CD14-positive monocyte (primary cell): ENCODE measurements at regions not wholly inside any gene's neighbourhood (a gene's known extent, or its start where the extent isn't known, plus 50 kb on each side); places are given as distances from the start of the nearest gene placed in this dataset.

Experiments
- DNase-seq, 3 donors: peaks; one replicate each; pipeline ENCODE4 v3.0.0-alpha.2; 2011 to 2022
- H2AFZ ChIP-seq: 2 replicates; pipeline ENCODE4 v1.6.0; 2012; ENCODE audit warnings: mild to moderate bottlenecking, low read depth, low read length, inconsistent platforms; ENCODE audit not compliant: insufficient read depth, poor library complexity, severe bottlenecking
- H3K27ac ChIP-seq, 2 donors: 1 replicate in 1 of 2; 2 replicates in 1 of 2; pipeline ENCODE4 v1.5.1; 2012 to 2013; ENCODE audit warnings: low read length in 2 of 2, control low read depth in 1 of 2, inconsistent platforms in 1 of 2, low read depth in 1 of 2, mild to moderate bottlenecking in 1 of 2
- H3K27me3 ChIP-seq, 2 donors: one replicate each; pipeline versions ENCODE4 v1.6.0 to v1.6.1; 2011 to 2013; ENCODE audit warnings: low read length in 2 of 2; ENCODE audit not compliant: control insufficient read depth in 2 of 2, insufficient read depth in 2 of 2
- H3K36me3 ChIP-seq, 2 donors: replicated peaks in 1 of 2; 1 replicate in 1 of 2; 2 replicates in 1 of 2; pipeline versions ENCODE4 v1.5.1 to v1.6.1; 2012 to 2013; ENCODE audit warnings: low read length in 2 of 2, control low read depth in 1 of 2, inconsistent platforms in 1 of 2, mild to moderate bottlenecking in 1 of 2; ENCODE audit not compliant: insufficient read depth in 2 of 2, control insufficient read depth in 1 of 2
- H3K4me1 ChIP-seq, 2 donors: 1 replicate in 1 of 2; 2 replicates in 1 of 2; pipeline versions ENCODE4 v1.5.1 to v1.6.1; 2012 to 2013; ENCODE audit warnings: low read length in 2 of 2, control low read depth in 1 of 2, inconsistent platforms in 1 of 2, mild to moderate bottlenecking in 1 of 2, moderate library complexity in 1 of 2; ENCODE audit not compliant: insufficient read depth in 2 of 2, control insufficient read depth in 1 of 2
- H3K4me2 ChIP-seq: replicated peaks from 2 replicates; pipeline ENCODE3; 2012; ENCODE audit warnings: low read length, moderate library complexity, mild to moderate bottlenecking; ENCODE audit not compliant: poor library complexity, severe bottlenecking; ENCODE audit errors: extremely low read depth
- H3K4me3 ChIP-seq, 3 experiments: fragments of 200-600 bp in 1 of 3; sonication (generic) in 1 of 3; replicated peaks in 1 of 3; 1 replicate in 2 of 3; 2 replicates in 1 of 3; pipeline ENCODE4 v1.5.1; 2011 to 2013; ENCODE audit warnings: low read length in 3 of 3, mild to moderate bottlenecking in 3 of 3, control low read depth in 2 of 3, low read depth in 2 of 3, inconsistent platforms in 1 of 3, moderate library complexity in 1 of 3
- H3K79me2 ChIP-seq: 2 replicates; pipeline ENCODE4 v1.6.0; 2012; ENCODE audit warnings: mild to moderate bottlenecking, control low read depth, inconsistent platforms, low read length, moderate library complexity; ENCODE audit not compliant: insufficient read depth
- H3K9ac ChIP-seq: 2 replicates; pipeline ENCODE4 v1.6.0; 2017; ENCODE audit warnings: low read length, mild to moderate bottlenecking; ENCODE audit not compliant: insufficient read depth, poor library complexity, severe bottlenecking
- H3K9me3 ChIP-seq, 2 donors: replicated peaks in 1 of 2; 1 replicate in 1 of 2; 2 replicates in 1 of 2; pipeline versions ENCODE4 v1.5.1 to v1.6.1; 2012 to 2013; ENCODE audit warnings: low read length in 2 of 2, control low read depth in 1 of 2; ENCODE audit not compliant: control insufficient read depth in 1 of 2, insufficient read depth in 1 of 2
- H4K20me1 ChIP-seq: 2 replicates; pipeline ENCODE4 v1.6.0; 2012; ENCODE audit warnings: mild to moderate bottlenecking, low read length, control low read depth, moderate library complexity; ENCODE audit not compliant: insufficient read depth
- H3K27ac Mint-ChIP-seq, 7 donors: one replicate each; pipeline ENCODE4 v1.8.0; 2020; ENCODE audit warnings: mild to moderate bottlenecking in 7 of 7, mixed read lengths in 7 of 7, moderate library complexity in 6 of 7, inconsistent platforms in 2 of 7
- H3K27me3 Mint-ChIP-seq, 3 donors: one replicate each; pipeline ENCODE4 v1.8.0; 2021 to 2022; ENCODE audit warnings: low read depth in 3 of 3, mild to moderate bottlenecking in 3 of 3, mixed read lengths in 3 of 3, moderate library complexity in 3 of 3, inconsistent platforms in 1 of 3
- H3K36me3 Mint-ChIP-seq, 2 donors: one replicate each; pipeline ENCODE4 v1.8.0; 2020; ENCODE audit warnings: mixed read lengths in 2 of 2, inconsistent platforms in 1 of 2, mild to moderate bottlenecking in 1 of 2
- H3K4me1 Mint-ChIP-seq: one replicate; pipeline ENCODE4 v1.8.0; 2020; ENCODE audit warnings: mild to moderate bottlenecking, mixed read lengths
- H3K4me3 Mint-ChIP-seq, 2 donors: one replicate each; pipeline ENCODE4 v1.8.0; 2020; ENCODE audit warnings: mild to moderate bottlenecking in 2 of 2, mixed read lengths in 2 of 2, moderate library complexity in 1 of 2
- H3K9me3 Mint-ChIP-seq, 7 donors: one replicate each; pipeline ENCODE4 v1.8.0; 2020 to 2022; ENCODE audit warnings: mixed read lengths in 7 of 7, mild to moderate bottlenecking in 6 of 7, moderate library complexity in 6 of 7, inconsistent platforms in 2 of 7
- CTCF ChIP-seq: fragments of 200-600 bp; IDR thresholded peaks from one replicate; pipeline ENCODE4 v1.8.0; 2022; ENCODE audit warnings: antibody characterized with exemption, mild to moderate bottlenecking
- WGBS: methylation state at CpG from one replicate; pipeline ENCODE4 v1.1.5; 2013; ENCODE audit warnings: missing lambda C conversion rate; ENCODE audit not compliant: insufficient coverage; 5-methylcytosine and 5-hydroxymethylcytosine counted together
- intact Hi-C, 2 donors: fragments of 100-400 bp; cut with micrococcal nuclease; formaldehyde crosslinking; loops; one replicate each; pipeline versions ENCODE4 v1.15.0 to v1.15.1; 2023

GRCh38 chr12:28610401-28611114 is 420.3 kb downstream of the CCDC91 start:
- Mint-ChIP-seq H3K9me3 (peaks cover 1 to 28% (median 17%) of the 10 kb centered on the region in 7 donors), H3K27ac (no peak overlapping the region), H3K27me3 (peaks cover 0 to 4% (median 2%) of the 10 kb centered on the region in 3 donors), H3K4me3 (no peak overlapping the region), H3K36me3 (no peaks in the 10 kb centered on the region), H3K4me1 (no peaks in the 10 kb centered on the region)
- H3K4me2 ChIP-seq = no peak overlapping the region
- no peak overlapping the region for H3K4me3 ChIP-seq
- intact Hi-C loops = no loop called here
- no peaks in the 10 kb centered on the region for H3K79me2 ChIP-seq
- H3K27me3 ChIP-seq = no peaks in the 10 kb centered on the region
- WGBS = no CpG with 5 or more reads among the region's 3 CpGs
- peaks cover 10 to 24% of the 10 kb centered on the region in 2 donors for H3K9me3 ChIP-seq
- no peaks in the 10 kb centered on the region for H3K36me3 ChIP-seq
- no peak overlapping the region for H2AFZ ChIP-seq
- H3K27ac ChIP-seq = no peak overlapping the region
- no peak overlapping the region for H3K9ac ChIP-seq
- no peaks in the 10 kb centered on the region for H4K20me1 ChIP-seq
- DNase-seq = no peak
- H3K4me1 ChIP-seq = no peaks in the 10 kb centered on the region
- TF ChIP-seq CTCF = no peak

- no peak overlapping the region for H2AFZ ChIP-seq
- no peaks in the 10 kb centered on the region for H3K36me3 Mint-ChIP-seq
- H3K9me3 Mint-ChIP-seq = peaks cover 1 to 27% (median 17%) of the 10 kb centered on the region in 7 donors
- H3K9me3 ChIP-seq = peaks cover 10 to 24% of the 10 kb centered on the region in 2 donors
- H3K27ac ChIP-seq = no peak overlapping the region
- no peak overlapping the region for H3K4me3 Mint-ChIP-seq
- DNase-seq = no peak
- H3K4me2 ChIP-seq = no peak overlapping the region
- H3K27ac Mint-ChIP-seq = peak overlapping the region in 1 of 7 donors; percentile 48
- H3K79me2 ChIP-seq = no peaks in the 10 kb centered on the region
- intact Hi-C loops = no loop called here
- no peak overlapping the region for H3K9ac ChIP-seq
- peaks cover 0 to 4% (median 2%) of the 10 kb centered on the region in 3 donors for H3K27me3 Mint-ChIP-seq
- TF ChIP-seq CTCF = no peak
- no peaks in the 10 kb centered on the region for H3K27me3 ChIP-seq
- H3K4me3 ChIP-seq = no peak overlapping the region
- H3K36me3 ChIP-seq = no peaks in the 10 kb centered on the region
- no peaks in the 10 kb centered on the region for H3K4me1 ChIP-seq
- H3K4me1 Mint-ChIP-seq = no peaks in the 10 kb centered on the region
- no peaks in the 10 kb centered on the region for H4K20me1 ChIP-seq
Observed at GRCh38 chr12:28611115-28611435, 420.8 kb downstream of the CCDC91 start.
